SW480 (cell line): ENCODE measurements at regions not wholly inside any gene's neighbourhood (a gene's known extent, or its start where the extent isn't known, plus 50 kb on each side); places are given as distances from the start of the nearest gene placed in this dataset.
A peak's percentile ranks its signal among the peaks of the same experiment; 100 is the strongest.

ENCODE experiments used
- DNase-seq: peaks from one replicate; pipeline ENCODE4 v3.0.0-alpha.2; 2016; ENCODE audit warnings: low spot score

- DNase-seq = no peak
Observed at GRCh38 chr3:34377961-34378360, 579.5 kb downstream of the PDCD6IP start.

- no peak for DNase-seq
Observed at GRCh38 chr3:34381243-34381642, 582.8 kb downstream of the PDCD6IP start.

GRCh38 chr3:34382859-34383258, 584.4 kb downstream of the PDCD6IP start:
- DNase-seq = peak; percentile 5

- DNase-seq = no peak
Observed at GRCh38 chr3:34386309-34386708, 587.9 kb downstream of the PDCD6IP start.

GRCh38 chr3:34387826-34388564, 589.6 kb downstream of the PDCD6IP start:
- no peak for DNase-seq

GRCh38 chr3:34388830-34389229, 590.4 kb downstream of the PDCD6IP start:
- DNase-seq = no peak

GRCh38 chr3:34394978-34395748, 596.7 kb downstream of the PDCD6IP start:
- no peak for DNase-seq

GRCh38 chr3:34396288-34396687, 597.9 kb downstream of the PDCD6IP start:
- DNase-seq = no peak

- DNase-seq = no peak
Observed at GRCh38 chr3:34396956-34397355, 598.5 kb downstream of the PDCD6IP start.

- DNase-seq = no peak
Observed at GRCh38 chr3:34399401-34399800, 601.0 kb downstream of the PDCD6IP start.

GRCh38 chr3:34405159-34405558, 606.7 kb downstream of the PDCD6IP start:
- DNase-seq = no peak

GRCh38 chr3:34407281-34407680, 608.9 kb downstream of the PDCD6IP start:
- DNase-seq = no peak

- no peak for DNase-seq
Observed at GRCh38 chr3:34408088-34408487, 609.7 kb downstream of the PDCD6IP start.

GRCh38 chr3:34411596-34411995, 613.2 kb downstream of the PDCD6IP start:
- DNase-seq = no peak

- no peak for DNase-seq
Observed at GRCh38 chr3:34419801-34420200, 621.4 kb downstream of the PDCD6IP start.

GRCh38 chr3:34421762-34422161, 623.3 kb downstream of the PDCD6IP start:
- DNase-seq = no peak

- DNase-seq = no peak
Observed at GRCh38 chr3:34439796-34440195, 641.4 kb downstream of the PDCD6IP start.

GRCh38 chr3:34444137-34444536, 645.7 kb downstream of the PDCD6IP start:
- DNase-seq = no peak

GRCh38 chr3:34449305-34449704, 650.9 kb downstream of the PDCD6IP start:
- DNase-seq = no peak

- no peak for DNase-seq
Observed at GRCh38 chr3:34463414-34463813, 665.0 kb downstream of the PDCD6IP start.

GRCh38 chr3:34464646-34465045, 666.2 kb downstream of the PDCD6IP start:
- no peak for DNase-seq

- DNase-seq = no peak
Observed at GRCh38 chr3:34475851-34476250, 677.4 kb downstream of the PDCD6IP start.

- DNase-seq = no peak
Observed at GRCh38 chr3:34483311-34483887, 685.0 kb downstream of the PDCD6IP start.
